Lung microvascular endothelial cell (primary cell): ENCODE measurements at regions not wholly inside any gene's neighbourhood (a gene's known extent, or its start where the extent isn't known, plus 50 kb on each side); places are given as distances from the start of the nearest gene placed in this dataset.

ENCODE experiments used
- DNase-seq, 2 donors: peaks; one replicate each; pipeline versions ENCODE4 v3.0.0 to v3.0.0-alpha.2; 2010; ENCODE audit warnings: low read depth in 2 of 2

- DNase-seq, result peak in 1 of 2 donors; percentile 66
These were observed 251.4 kb upstream of the TGFBR2 start for GRCh38 chr3:30354972-30355371.

GRCh38 chr3:30355622-30356021, 250.8 kb upstream of the TGFBR2 start:
- no peak for DNase-seq

- DNase-seq, result no peak
These were observed 249.3 kb upstream of the TGFBR2 start for GRCh38 chr3:30356866-30357753.

- DNase-seq, result peak in 1 of 2 donors; percentile 20
These were observed 248.5 kb upstream of the TGFBR2 start for GRCh38 chr3:30357897-30358296.

- no peak for DNase-seq
These were observed 247.5 kb upstream of the TGFBR2 start for GRCh38 chr3:30358871-30359270.

GRCh38 chr3:30368978-30369377, 237.4 kb upstream of the TGFBR2 start:
- DNase-seq, result peak in 1 of 2 donors; percentile 48

GRCh38 chr3:30370681-30371271, 235.6 kb upstream of the TGFBR2 start:
- DNase-seq, result peak; percentile 69 to 80

GRCh38 chr3:30372837-30373236, 233.6 kb upstream of the TGFBR2 start:
- DNase-seq, result no peak

- no peak for DNase-seq
These were observed 221.8 kb upstream of the TGFBR2 start for GRCh38 chr3:30384546-30385072.

- DNase-seq, result no peak
These were observed 213.3 kb upstream of the TGFBR2 start for GRCh38 chr3:30393079-30393478.

GRCh38 chr3:30397030-30397429, 209.4 kb upstream of the TGFBR2 start:
- DNase-seq, result no peak

GRCh38 chr3:30399394-30400181, 206.8 kb upstream of the TGFBR2 start:
- DNase-seq, result no peak

GRCh38 chr3:30400926-30401325, 205.5 kb upstream of the TGFBR2 start:
- peak; percentile 10 to 67 for DNase-seq

- DNase-seq, result peak in 1 of 2 donors; percentile 50
These were observed 204.4 kb upstream of the TGFBR2 start for GRCh38 chr3:30401971-30402370.

- DNase-seq, result no peak
These were observed 198.8 kb upstream of the TGFBR2 start for GRCh38 chr3:30407651-30408050.

- no peak for DNase-seq
These were observed 198.3 kb upstream of the TGFBR2 start for GRCh38 chr3:30408105-30408557.

- DNase-seq, result no peak
These were observed 188.0 kb upstream of the TGFBR2 start for GRCh38 chr3:30418443-30418842.

- no peak for DNase-seq
These were observed 185.1 kb upstream of the TGFBR2 start for GRCh38 chr3:30421266-30421665.

- DNase-seq, result peak in 1 of 2 donors; percentile 24
These were observed 180.0 kb upstream of the TGFBR2 start for GRCh38 chr3:30426293-30426993.

GRCh38 chr3:30428251-30428650, 178.2 kb upstream of the TGFBR2 start:
- peak in 1 of 2 donors; percentile 19 for DNase-seq

- no peak for DNase-seq
These were observed 170.5 kb upstream of the TGFBR2 start for GRCh38 chr3:30435861-30436331.
